AG04449 (cell line): ENCODE measurements at regions not wholly inside any gene's neighbourhood (a gene's known extent, or its start where the extent isn't known, plus 50 kb on each side); places are given as distances from the start of the nearest gene placed in this dataset.

Source experiments
- CTCF ChIA-PET: fragments of 350-600 bp; formaldehyde crosslinking; extraction: SDS; loops from one replicate; lab custom pipeline; 2021; ENCODE audit warnings: antibody characterized with exemption; lab: Yijun Ruan, JAX
- POLR2A ChIA-PET: fragments of 400-600, 350-600 bp; formaldehyde crosslinking; extraction: SDS; loops from one replicate; lab custom pipeline; 2020; ENCODE audit warnings: antibody characterized with exemption, inconsistent platforms; lab: Yijun Ruan, JAX
- DNase-seq: peaks from one replicate; pipeline ENCODE4 v3.0.0-alpha.2; 2010; ENCODE audit warnings: low read depth, low spot score
- H3K4me3 ChIP-seq: 2 replicates; pipeline ENCODE4 v1.5.1; 2011; ENCODE audit warnings: low read depth, mild to moderate bottlenecking, control low read depth, low read length
- TF ChIP-seq, protein P1 (sequence below): IDR thresholded peaks from one replicate; pipeline ENCODE4 v1.5.1; 2011; ENCODE audit warnings: mild to moderate bottlenecking, moderate library complexity, low read length, control low read depth, inconsistent platforms; ENCODE audit not compliant: insufficient read depth; ENCODE audit errors: missing control alignments

DNA sequence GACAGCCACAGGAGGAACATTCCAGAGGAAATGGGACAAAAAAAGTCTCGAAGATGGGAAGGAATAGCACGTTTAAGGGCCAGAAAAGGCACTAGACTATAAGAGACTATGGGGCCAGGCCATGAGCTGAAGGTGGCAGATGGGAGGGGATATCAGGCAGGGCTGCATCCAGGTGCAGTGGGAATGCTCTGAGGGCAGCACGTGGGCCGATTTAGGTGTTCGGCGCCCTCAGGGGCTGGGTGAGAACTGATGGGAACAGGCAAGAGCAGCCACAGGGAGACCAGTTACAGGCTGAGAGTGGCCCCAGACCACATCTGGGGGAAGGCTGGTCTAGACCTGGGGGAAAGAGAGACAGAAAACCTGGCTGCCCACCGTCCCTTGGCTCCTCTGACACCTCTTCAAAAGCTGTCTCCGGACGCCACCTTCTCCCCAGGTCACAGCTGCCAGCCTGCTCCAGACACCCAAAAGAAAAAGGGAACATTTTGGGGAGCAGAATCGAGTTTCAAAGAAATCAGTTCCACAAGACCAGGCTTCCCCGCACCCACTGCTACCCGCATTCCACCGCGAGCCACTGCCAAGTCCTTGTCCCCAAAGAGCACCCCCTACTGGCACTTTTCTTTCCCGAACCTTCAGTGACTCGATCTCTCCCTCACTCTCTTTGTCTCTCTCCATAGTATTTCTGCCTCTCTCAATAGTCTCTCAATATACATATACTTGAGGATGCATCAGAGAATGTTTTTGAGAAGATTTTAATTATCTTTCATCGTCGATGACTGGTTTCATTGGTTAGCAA lies 190.1 kb upstream of the AGAP1 start:
- no peak for DNase-seq
- CTCF ChIA-PET: no interaction called here
- H3K4me3 ChIP-seq: no peak overlapping the region
- TF ChIP-seq, protein P1, sequence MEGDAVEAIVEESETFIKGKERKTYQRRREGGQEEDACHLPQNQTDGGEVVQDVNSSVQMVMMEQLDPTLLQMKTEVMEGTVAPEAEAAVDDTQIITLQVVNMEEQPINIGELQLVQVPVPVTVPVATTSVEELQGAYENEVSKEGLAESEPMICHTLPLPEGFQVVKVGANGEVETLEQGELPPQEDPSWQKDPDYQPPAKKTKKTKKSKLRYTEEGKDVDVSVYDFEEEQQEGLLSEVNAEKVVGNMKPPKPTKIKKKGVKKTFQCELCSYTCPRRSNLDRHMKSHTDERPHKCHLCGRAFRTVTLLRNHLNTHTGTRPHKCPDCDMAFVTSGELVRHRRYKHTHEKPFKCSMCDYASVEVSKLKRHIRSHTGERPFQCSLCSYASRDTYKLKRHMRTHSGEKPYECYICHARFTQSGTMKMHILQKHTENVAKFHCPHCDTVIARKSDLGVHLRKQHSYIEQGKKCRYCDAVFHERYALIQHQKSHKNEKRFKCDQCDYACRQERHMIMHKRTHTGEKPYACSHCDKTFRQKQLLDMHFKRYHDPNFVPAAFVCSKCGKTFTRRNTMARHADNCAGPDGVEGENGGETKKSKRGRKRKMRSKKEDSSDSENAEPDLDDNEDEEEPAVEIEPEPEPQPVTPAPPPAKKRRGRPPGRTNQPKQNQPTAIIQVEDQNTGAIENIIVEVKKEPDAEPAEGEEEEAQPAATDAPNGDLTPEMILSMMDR: no peak
- POLR2A ChIA-PET: no interaction called here

DNA sequence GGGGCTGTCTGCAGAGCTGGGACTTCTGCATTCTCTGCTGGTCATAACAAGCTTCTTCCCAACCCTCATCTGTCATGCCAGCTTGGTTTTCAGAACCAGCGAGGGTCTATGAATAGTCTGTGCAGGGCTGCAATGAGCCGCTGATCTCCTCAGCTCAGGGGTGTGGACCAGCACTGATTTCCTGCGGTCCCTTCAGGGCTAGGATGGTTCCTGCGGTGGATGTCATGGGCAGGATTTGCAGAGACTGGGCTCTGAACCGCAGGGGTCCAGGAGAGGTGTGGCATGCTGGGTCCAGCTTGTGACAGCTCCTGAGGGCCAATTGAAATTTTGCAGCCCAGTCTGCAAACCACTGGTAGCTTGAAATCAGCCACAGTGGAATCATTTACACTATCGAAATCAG lies 188.2 kb upstream of the AGAP1 start:
- TF ChIP-seq, protein P1: no peak
- DNase-seq: no peak
- H3K4me3 ChIP-seq: no peak overlapping the region
- ChIA-PET CTCF (no interaction called here), POLR2A (interaction anchor here (0.7 kb wide), 1 partner anchor 22 kb away, joined by 3 read pairs; no protein-coding TSS in a partner anchor)

DNA sequence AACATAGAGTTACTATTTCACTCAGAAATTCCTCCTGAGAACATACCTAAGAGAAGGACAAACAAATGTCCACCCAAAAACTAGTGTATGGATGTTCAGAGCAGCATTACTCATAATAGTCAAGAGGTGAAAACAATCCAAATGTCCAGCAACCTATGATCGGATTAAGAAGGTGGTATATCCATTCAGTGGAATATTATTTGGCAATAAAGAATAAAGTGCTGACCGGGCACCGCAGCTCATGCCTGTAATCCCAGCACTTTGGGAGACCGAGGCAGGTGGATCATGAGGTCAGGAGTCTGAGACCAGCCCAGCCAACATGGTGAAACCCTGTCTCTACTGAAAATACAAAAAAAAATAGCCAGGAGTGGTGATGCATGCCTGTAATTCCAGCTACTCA lies 182.8 kb upstream of the AGAP1 start:
- ChIA-PET CTCF (no interaction called here), POLR2A (no interaction called here)

DNA sequence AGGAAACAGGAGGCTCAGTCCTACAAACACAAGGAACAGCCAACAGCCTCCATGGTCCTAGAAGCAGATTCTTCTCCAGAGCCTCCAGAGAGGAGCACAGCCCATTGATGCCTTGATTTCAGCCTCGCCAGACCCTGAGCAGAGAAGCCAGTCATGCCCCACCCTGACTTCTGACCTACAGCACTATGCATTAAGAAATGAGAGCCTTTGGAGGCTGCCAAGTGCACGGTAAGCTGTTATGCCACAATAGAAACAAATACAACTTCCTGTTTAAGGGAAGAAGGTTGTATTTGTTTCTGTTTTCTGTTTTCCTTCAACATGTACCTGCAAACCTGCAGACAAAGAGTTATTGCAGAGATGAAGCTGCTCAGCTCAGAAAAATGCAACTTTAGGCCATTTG lies 181.3 kb upstream of the AGAP1 start:
- DNase-seq: no peak
- CTCF ChIA-PET: no interaction called here
- TF ChIP-seq, protein P1: no peak
- POLR2A ChIA-PET: no interaction called here
- H3K4me3 ChIP-seq: no peak overlapping the region

More for the DNA sequence above, 182.8 kb upstream of the AGAP1 start:
- DNase-seq: no peak
- no peak overlapping the region for H3K4me3 ChIP-seq
- TF ChIP-seq, protein P1: no peak

DNA sequence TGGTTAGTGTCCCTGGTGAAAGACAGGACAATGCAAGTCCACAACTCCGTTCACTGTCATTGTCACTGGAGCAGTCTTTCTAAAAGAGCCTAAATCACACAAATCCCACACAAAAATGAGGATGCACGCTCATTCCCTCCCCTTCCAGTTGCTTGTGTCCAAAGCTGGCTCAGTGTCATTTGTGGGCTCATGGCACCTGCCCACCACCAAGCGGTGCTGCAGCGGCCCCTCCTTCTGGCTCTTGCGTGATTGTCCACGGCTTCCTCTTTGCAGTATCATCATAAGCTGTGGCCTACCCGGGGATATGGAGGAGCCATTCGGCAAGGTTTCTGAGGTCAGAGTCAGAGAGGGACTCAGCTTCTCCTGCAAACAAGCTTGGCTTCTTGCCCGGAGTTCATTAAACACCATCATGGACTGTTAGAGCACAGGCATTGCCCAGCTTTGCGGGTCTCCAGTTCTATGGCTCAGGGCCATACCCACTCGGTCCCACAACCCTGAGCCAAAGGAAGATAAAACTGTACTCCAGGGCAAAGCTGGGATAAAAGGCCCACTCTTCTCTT lies 179.4 kb upstream of the AGAP1 start:
- no peak overlapping the region for H3K4me3 ChIP-seq
- TF ChIP-seq, protein P1: no peak
- DNase-seq: no peak
- POLR2A ChIA-PET: no interaction called here
- CTCF ChIA-PET: interaction anchor here (0.7 kb wide), 1 partner anchor 280 kb away, joined by 3 read pairs; no protein-coding TSS in a partner anchor

DNA sequence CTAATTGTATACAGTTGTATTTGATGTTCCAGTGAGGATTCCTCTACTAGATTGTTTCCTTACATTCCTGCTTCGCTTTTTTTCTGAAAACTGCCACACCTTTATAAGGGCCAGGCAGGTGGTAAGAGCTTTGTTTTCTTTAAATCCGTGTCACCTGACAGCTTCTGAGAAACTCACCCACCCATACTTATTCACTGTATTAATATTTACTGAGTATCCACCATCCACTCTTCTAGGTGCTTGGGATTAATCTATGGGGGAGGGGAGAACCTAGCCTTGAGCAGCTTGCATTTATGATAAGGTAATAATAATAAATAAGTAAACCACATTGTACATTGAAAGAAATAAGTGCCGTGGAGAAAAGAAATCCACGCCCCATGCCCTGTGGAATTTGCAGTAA lies 174.7 kb upstream of the AGAP1 start:
- POLR2A ChIA-PET: no interaction called here
- no peak overlapping the region for H3K4me3 ChIP-seq
- DNase-seq: no peak
- CTCF ChIA-PET: interaction anchor here (1.5 kb wide), 1 partner anchor 276 kb away, joined by 6 read pairs; no protein-coding TSS in a partner anchor
- TF ChIP-seq, protein P1: no peak
